Vagina (tissue), 2 donors: ENCODE measurements at regions not wholly inside any gene's neighbourhood (a gene's known extent, or its start where the extent isn't known, plus 50 kb on each side); places are given as distances from the start of the nearest gene placed in this dataset.
"Not testable (repeated sequence)": the region's sequence is repeated elsewhere in the genome, so short reads cannot be mapped to it uniquely, and the experiment has no call there.

Experiments used
- DNase-seq, 2 donors: peaks; one replicate each; pipeline ENCODE4 v3.0.0-alpha.2; 2017; ENCODE audit errors: extremely low spot score in 2 of 2
- H3K27ac ChIP-seq: fragments of 200-600 bp; sonication (generic); one replicate; pipeline ENCODE4 v1.5.1; 2019
- H3K27me3 ChIP-seq: fragments of 200-600 bp; sonication (generic); one replicate; pipeline ENCODE4 v1.5.1; 2019
- H3K36me3 ChIP-seq, 2 donors: fragments of 200-600 bp; sonication (generic); one replicate each; pipeline ENCODE4 v1.5.1; 2017 to 2019
- H3K4me1 ChIP-seq: fragments of 200-600 bp; sonication (generic); one replicate; pipeline ENCODE4 v1.5.1; 2019
- H3K4me3 ChIP-seq, 2 donors: fragments of 200-600 bp; sonication (generic); 1 replicate in 1 of 2; 2 replicates in 1 of 2; pipeline ENCODE4 v1.5.1; 2016 to 2019
- H3K9me3 ChIP-seq: fragments of 200-600 bp; sonication (generic); one replicate; pipeline ENCODE4 v1.5.1; 2019
- POLR2A ChIP-seq, 2 donors: fragments of 450-650 bp; IDR thresholded peaks; one replicate each; pipeline ENCODE4 v1.6.1; 2017; ENCODE audit warnings: antibody characterized with exemption in 2 of 2, mild to moderate bottlenecking in 2 of 2, moderate library complexity in 2 of 2
- POLR2AphosphoS5 ChIP-seq, 2 donors: sonication (generic); formaldehyde crosslinking; IDR thresholded peaks; one replicate each; pipeline ENCODE4 v1.9.0; 2017; ENCODE audit warnings: antibody characterized with exemption in 2 of 2, mild to moderate bottlenecking in 2 of 2, low read depth in 1 of 2; ENCODE audit not compliant: insufficient read depth in 1 of 2
- intact Hi-C: fragments of 100-400 bp; cut with DNase I; formaldehyde crosslinking; loops from one replicate; pipeline ENCODE4 v1.15.1; 2023
- TF ChIP-seq, protein P1 (sequence below), 3 experiments: fragments of 450-650 bp in 2 of 3; fragments of 200-600 bp in 1 of 3; sonication (generic) in 1 of 3; IDR thresholded peaks; one replicate each; pipeline ENCODE4 v1.5.1; 2017 to 2019; ENCODE audit warnings: antibody characterized with exemption in 3 of 3, mild to moderate bottlenecking in 2 of 3, moderate library complexity in 2 of 3

DNA sequence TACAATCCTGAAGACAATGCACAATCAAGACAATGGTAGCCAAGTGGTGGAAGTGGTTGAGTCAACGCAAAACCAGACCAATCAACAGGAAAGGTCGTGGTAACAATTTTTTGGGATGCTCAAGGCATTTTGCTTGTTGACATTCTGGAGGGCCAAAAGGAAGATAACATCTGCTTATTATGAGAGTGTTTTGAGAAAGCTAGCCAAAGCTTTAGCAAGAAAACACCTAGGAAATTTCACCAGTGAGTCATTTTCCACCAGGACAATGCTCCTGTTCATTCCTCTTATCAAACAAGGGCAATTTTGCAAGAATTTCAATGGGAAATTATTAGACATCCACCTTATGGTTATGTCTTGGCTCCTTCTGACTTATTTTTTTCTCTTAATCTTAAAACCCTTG, 1932.2 kb upstream of the RAG2 start:
- Histone ChIP-seq H3K27me3 (no peaks in the 10 kb centered on the region), H3K27ac (no peak overlapping the region), H3K9me3 (no peaks in the 10 kb centered on the region), H3K36me3 (no peaks in the 10 kb centered on the region), H3K4me3 (no peak overlapping the region), H3K4me1 (no peaks in the 10 kb centered on the region)
- no peak for TF ChIP-seq POLR2AphosphoS5 (IDR thresholded peaks at IDR 0.05; ENCODE audit: insufficient read depth in 1 of 2, low read depth in 1 of 2)
- TF ChIP-seq, protein P1, sequence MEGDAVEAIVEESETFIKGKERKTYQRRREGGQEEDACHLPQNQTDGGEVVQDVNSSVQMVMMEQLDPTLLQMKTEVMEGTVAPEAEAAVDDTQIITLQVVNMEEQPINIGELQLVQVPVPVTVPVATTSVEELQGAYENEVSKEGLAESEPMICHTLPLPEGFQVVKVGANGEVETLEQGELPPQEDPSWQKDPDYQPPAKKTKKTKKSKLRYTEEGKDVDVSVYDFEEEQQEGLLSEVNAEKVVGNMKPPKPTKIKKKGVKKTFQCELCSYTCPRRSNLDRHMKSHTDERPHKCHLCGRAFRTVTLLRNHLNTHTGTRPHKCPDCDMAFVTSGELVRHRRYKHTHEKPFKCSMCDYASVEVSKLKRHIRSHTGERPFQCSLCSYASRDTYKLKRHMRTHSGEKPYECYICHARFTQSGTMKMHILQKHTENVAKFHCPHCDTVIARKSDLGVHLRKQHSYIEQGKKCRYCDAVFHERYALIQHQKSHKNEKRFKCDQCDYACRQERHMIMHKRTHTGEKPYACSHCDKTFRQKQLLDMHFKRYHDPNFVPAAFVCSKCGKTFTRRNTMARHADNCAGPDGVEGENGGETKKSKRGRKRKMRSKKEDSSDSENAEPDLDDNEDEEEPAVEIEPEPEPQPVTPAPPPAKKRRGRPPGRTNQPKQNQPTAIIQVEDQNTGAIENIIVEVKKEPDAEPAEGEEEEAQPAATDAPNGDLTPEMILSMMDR (IDR thresholded peaks at IDR 0.05): no peak
- TF ChIP-seq POLR2A (IDR thresholded peaks at IDR 0.05): no peak
- intact Hi-C loops: no loop called here
- DNase-seq: no peak

DNA sequence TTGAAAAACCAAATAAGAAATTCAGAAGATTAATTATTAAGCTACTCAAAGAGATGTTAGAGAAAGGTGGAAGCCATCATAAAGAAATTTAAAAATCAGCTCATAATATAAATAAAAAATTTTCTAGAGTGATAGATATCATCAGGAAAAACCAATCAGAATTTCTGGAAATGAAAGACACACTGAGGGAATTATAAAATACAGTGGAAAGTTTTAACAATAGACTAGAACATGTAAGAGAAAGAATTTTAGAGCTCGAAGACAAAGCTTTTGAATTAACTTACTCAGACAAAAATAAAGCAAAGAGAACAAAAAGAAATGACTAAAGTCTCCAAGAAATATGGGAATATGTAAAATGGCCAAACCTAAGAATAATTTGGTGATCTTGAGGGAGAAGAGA, 1926.9 kb upstream of the RAG2 start:
- DNase-seq: no peak
- TF ChIP-seq POLR2A (IDR thresholded peaks at IDR 0.05): no peak
- TF ChIP-seq, protein P1 (IDR thresholded peaks at IDR 0.05): no peak
- TF ChIP-seq POLR2AphosphoS5 (IDR thresholded peaks at IDR 0.05; ENCODE audit: insufficient read depth in 1 of 2, low read depth in 1 of 2): no peak
- intact Hi-C loops: no loop called here

DNA sequence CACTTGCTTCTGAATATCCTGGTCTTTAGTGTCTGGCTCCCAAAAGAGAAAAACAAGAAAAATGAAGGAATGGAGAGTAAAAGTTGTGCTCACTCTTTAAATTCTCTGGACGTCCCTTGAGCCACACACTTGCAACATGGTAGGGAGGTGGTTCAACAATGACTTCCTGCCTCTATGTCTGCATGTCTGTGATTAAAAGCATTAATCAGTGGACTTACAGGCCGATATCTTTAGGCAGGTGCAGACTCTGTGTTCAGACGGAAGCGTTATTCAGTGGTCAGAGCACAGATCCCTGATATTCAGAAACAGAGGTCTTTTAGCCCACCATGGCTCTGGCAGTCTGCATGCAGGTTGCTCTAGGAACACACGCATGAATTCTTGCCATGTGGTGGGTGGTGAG, 1920.0 kb upstream of the RAG2 start:
- no peak overlapping the region for H3K27ac ChIP-seq
- H3K9me3 ChIP-seq: no peaks in the 10 kb centered on the region
- H3K36me3 ChIP-seq: no peaks in the 10 kb centered on the region
- H3K27me3 ChIP-seq: no peaks in the 10 kb centered on the region
- intact Hi-C loops: no loop called here
- TF ChIP-seq POLR2A (IDR thresholded peaks at IDR 0.05): no peak
- TF ChIP-seq POLR2AphosphoS5 (IDR thresholded peaks at IDR 0.05; ENCODE audit: insufficient read depth in 1 of 2, low read depth in 1 of 2): no peak
- TF ChIP-seq, protein P1 (IDR thresholded peaks at IDR 0.05): no peak
- no peak for DNase-seq
- no peak overlapping the region for H3K4me3 ChIP-seq
- H3K4me1 ChIP-seq: no peaks in the 10 kb centered on the region

More for the DNA sequence above, 1926.9 kb upstream of the RAG2 start:
- Histone ChIP-seq H3K4me3 (no peak overlapping the region), H3K9me3 (no peaks in the 10 kb centered on the region), H3K27ac (no peak overlapping the region), H3K4me1 (no peaks in the 10 kb centered on the region), H3K36me3 (no peaks in the 10 kb centered on the region), H3K27me3 (no peaks in the 10 kb centered on the region)

DNA sequence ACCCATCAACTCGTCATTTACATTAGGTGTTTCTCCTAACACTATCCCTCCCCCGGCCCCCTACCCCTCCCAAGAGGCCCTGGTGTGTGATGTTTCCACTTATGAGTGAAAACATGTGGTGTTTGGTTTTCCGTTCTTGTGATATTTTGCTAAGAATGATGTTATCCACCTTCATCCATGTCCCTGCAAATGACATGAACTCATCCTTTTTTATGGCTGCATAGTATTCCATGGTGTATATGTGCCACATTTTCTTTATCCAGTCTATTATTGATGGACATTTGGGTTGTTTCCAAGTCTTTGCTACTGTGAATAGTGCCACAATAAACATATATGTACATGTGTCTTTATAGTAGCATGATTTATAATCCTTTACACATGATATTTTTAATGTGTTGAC, 1914.8 kb upstream of the RAG2 start:
- H3K27me3 ChIP-seq, H3K27ac ChIP-seq, H3K4me3 ChIP-seq, H3K9me3 ChIP-seq, intact Hi-C loops, H3K4me1 ChIP-seq, DNase-seq, H3K36me3 ChIP-seq: not testable (repeated sequence)

DNA sequence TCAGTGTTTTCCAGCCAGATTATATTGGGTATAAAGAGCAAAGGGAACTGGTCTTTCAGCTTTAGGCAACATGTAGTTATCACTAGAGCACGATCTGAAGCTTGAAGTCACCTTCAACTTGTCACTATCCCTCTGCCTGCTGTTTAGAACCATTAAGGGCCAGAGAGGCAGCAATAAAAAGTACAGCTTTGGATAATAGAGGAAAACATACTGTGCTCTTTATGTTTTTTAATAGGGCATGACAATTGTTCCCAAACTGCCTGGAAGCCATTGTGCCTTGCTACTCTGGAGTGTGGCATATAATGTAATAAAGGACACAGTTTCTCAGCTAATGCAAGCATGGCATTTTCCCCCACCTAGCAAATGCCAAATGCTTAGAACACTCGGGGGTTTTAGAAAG, 1912.0 kb upstream of the RAG2 start:
- intact Hi-C loops: no loop called here
- TF ChIP-seq POLR2A (IDR thresholded peaks at IDR 0.05) (no peak), POLR2AphosphoS5 (IDR thresholded peaks at IDR 0.05; ENCODE audit: insufficient read depth in 1 of 2, low read depth in 1 of 2) (no peak)
- TF ChIP-seq, protein P1 (IDR thresholded peaks at IDR 0.05): no peak
- H3K36me3 ChIP-seq: no peaks in the 10 kb centered on the region
- H3K4me3 ChIP-seq: no peak overlapping the region
- no peak overlapping the region for H3K27ac ChIP-seq
- H3K27me3 ChIP-seq: no peaks in the 10 kb centered on the region
- DNase-seq: no peak
- no peaks in the 10 kb centered on the region for H3K4me1 ChIP-seq
- no peaks in the 10 kb centered on the region for H3K9me3 ChIP-seq

DNA sequence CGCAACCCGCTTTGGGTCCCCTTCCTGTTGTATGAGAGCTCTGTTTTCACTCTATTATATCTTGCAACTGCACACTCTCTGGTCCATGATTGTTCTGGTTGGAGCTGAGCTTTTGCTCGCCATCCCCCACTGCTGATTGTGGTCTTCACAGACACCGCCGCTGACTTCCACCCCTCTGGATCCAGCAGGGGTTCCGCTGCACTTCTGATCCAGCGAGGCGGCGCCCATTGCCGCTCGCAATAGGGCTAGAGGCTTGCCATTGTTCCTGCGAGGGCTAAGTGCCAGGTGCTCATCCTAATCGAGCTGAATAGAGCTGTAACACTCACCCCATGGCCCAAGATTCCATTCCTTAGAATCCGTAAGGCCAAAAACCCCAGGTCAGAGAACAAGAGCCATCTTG, 1905.8 kb upstream of the RAG2 start:
- no peak for DNase-seq
- Histone ChIP-seq H3K4me3 (no peak overlapping the region), H3K27ac (no peak overlapping the region), H3K36me3 (no peaks in the 10 kb centered on the region), H3K9me3 (no peaks in the 10 kb centered on the region), H3K4me1 (no peaks in the 10 kb centered on the region), H3K27me3 (no peaks in the 10 kb centered on the region)
- TF ChIP-seq POLR2AphosphoS5 (IDR thresholded peaks at IDR 0.05; ENCODE audit: insufficient read depth in 1 of 2, low read depth in 1 of 2) (no peak), POLR2A (IDR thresholded peaks at IDR 0.05) (no peak)
- TF ChIP-seq, protein P1 (IDR thresholded peaks at IDR 0.05): no peak
- intact Hi-C loops: no loop called here
